ENCODE measurements at regions not wholly inside any gene's neighbourhood (a gene's known extent, or its start where the extent isn't known, plus 50 kb on each side); places are given as distances from the start of the nearest gene placed in this dataset.

DNA sequence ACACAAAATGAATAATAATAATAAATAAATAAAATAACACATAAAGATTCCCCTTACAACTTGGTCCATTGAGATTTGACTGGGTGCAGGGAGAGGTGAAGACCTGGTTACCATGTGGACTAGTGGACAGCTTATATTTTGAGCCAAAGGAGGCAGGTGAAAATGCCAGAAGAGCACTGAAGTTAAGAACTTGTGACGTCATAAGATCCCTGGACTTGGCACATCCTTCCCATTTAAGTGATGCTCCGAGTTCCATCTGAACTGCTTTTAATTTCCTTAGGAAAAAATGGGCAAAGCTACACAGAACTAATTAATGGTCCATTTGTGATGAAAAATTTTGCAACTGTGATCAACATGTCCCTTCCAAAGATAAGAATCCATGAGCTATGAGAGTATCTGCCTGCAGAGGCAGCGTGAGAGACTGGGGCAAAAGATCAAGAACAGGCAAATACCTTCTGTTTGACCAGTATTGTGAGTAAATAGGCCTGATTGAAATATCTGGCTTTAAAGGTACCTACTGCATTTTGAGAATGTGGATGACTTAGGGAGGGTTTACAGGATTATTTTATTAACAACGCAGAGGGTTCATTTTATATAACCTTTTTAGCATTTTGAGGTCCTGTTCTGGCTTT, 101.2 kb upstream of the POT1 start:
- no peak overlapping the region for H3K27ac ChIP-seq
- no peaks in the 10 kb centered on the region for H3K27me3 ChIP-seq
- no peak for DNase-seq
- TF ChIP-seq, protein P1, sequence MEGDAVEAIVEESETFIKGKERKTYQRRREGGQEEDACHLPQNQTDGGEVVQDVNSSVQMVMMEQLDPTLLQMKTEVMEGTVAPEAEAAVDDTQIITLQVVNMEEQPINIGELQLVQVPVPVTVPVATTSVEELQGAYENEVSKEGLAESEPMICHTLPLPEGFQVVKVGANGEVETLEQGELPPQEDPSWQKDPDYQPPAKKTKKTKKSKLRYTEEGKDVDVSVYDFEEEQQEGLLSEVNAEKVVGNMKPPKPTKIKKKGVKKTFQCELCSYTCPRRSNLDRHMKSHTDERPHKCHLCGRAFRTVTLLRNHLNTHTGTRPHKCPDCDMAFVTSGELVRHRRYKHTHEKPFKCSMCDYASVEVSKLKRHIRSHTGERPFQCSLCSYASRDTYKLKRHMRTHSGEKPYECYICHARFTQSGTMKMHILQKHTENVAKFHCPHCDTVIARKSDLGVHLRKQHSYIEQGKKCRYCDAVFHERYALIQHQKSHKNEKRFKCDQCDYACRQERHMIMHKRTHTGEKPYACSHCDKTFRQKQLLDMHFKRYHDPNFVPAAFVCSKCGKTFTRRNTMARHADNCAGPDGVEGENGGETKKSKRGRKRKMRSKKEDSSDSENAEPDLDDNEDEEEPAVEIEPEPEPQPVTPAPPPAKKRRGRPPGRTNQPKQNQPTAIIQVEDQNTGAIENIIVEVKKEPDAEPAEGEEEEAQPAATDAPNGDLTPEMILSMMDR (IDR thresholded peaks at IDR 0.05), result no peak
- TF ChIP-seq POLR2A (IDR thresholded peaks at IDR 0.05), result no peak
- H3K36me3 ChIP-seq, result no peaks in the 10 kb centered on the region
- no peaks in the 10 kb centered on the region for H3K9me3 ChIP-seq
- no peaks in the 10 kb centered on the region for H3K4me1 ChIP-seq
- no peak overlapping the region for H3K4me3 ChIP-seq

DNA sequence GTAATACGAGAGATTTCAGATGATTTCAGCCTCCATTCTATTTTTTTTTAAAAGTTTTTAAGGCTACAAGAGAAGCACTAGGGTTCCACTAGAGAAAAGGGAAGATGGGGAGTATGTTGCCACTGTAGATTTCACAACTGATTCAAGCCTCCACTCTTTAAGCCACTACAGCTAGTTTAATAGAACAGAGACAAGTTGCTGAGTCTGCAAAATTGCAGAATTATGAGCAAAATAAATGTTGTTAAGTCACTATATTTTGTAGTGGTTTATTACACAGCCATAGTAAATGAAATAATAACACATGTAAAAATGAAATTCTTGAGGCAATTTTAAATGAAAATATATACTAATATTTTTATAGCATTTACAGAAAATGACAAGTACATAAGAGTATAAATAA, 96.0 kb upstream of the POT1 start:
- Histone ChIP-seq H3K4me1 (no peaks in the 10 kb centered on the region), H3K27ac (no peak overlapping the region), H3K9me3 (no peaks in the 10 kb centered on the region), H3K4me3 (no peak overlapping the region), H3K27me3 (no peaks in the 10 kb centered on the region), H3K36me3 (no peaks in the 10 kb centered on the region)
- no peak for TF ChIP-seq POLR2A (IDR thresholded peaks at IDR 0.05)
- TF ChIP-seq, protein P1 (IDR thresholded peaks at IDR 0.05), result no peak
- DNase-seq, result no peak

DNA sequence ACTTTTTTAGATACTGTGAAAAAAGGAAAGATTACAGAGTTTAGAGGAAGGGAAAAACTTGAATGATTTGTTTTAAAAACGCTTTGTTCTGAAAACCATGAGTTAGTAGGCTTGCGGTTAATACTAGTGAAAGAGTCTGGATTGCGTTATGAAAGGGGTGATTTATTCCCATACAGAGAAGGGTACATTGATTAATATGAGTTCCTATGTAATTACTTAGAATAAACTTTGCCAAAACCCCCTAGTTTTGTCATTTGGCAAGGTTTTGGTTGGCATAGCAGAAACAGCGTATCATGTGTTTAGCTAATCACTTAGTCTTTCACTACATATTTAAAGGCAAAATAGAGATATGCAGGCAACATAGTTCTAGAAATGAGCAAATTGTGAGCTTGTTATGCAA, 91.2 kb upstream of the POT1 start:
- H3K4me3 ChIP-seq, result no peak overlapping the region
- H3K27me3 ChIP-seq, result no peaks in the 10 kb centered on the region
- H3K9me3 ChIP-seq, result no peaks in the 10 kb centered on the region
- TF ChIP-seq, protein P1 (IDR thresholded peaks at IDR 0.05), result no peak
- TF ChIP-seq POLR2A (IDR thresholded peaks at IDR 0.05), result no peak
- H3K27ac ChIP-seq, result no peak overlapping the region
- no peak for DNase-seq
- H3K4me1 ChIP-seq, result no peaks in the 10 kb centered on the region
- H3K36me3 ChIP-seq, result no peaks in the 10 kb centered on the region

DNA sequence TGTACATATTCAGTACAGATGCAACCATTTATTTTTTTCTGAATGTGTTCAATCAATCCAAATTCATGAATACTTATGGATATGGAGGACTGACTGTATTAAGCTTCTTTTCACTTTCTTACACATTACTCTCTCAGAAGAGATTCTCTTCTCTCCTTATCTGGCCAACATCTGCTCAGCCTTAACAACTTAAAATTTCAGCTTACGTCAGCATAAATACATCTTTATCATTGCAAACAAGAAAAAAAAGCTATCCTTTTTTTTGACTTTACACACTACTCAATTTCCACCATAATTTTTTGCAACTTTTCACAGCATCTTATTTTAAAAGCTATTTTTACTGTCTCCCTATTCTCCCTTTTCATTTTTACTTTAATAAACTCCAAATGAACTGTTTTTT, 80.9 kb upstream of the POT1 start:
- no peaks in the 10 kb centered on the region for H3K9me3 ChIP-seq
- no peaks in the 10 kb centered on the region for H3K4me1 ChIP-seq
- no peak for DNase-seq
- H3K27ac ChIP-seq, result no peak overlapping the region
- H3K36me3 ChIP-seq, result no peaks in the 10 kb centered on the region
- TF ChIP-seq, protein P1 (IDR thresholded peaks at IDR 0.05), result no peak
- no peak for TF ChIP-seq POLR2A (IDR thresholded peaks at IDR 0.05)
- H3K27me3 ChIP-seq, result no peaks in the 10 kb centered on the region
- no peak overlapping the region for H3K4me3 ChIP-seq

DNA sequence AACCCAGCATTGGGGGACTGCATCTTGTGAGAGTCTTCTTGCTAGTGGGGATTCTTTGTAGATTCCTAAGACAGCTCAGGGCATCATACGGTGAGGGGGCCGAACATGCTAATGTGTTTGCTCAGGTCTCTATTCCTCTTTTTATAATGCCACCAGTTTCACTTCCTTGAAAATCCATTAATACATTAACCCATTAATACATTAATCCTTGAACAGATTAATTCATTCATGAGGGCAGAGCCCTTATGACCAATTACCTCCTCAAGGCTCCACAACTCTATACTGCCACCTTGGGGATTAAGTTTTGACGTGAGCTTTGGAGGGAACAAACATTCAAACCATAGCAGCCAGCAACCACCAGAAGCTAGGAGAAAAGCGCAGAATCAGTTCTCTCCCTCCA, 67.2 kb upstream of the POT1 start:
- H3K27me3 ChIP-seq, result no peaks in the 10 kb centered on the region
- H3K4me3 ChIP-seq, result no peak overlapping the region
- no peaks in the 10 kb centered on the region for H3K36me3 ChIP-seq
- no peaks in the 10 kb centered on the region for H3K4me1 ChIP-seq
- no peak for TF ChIP-seq POLR2A (IDR thresholded peaks at IDR 0.05)
- TF ChIP-seq, protein P1 (IDR thresholded peaks at IDR 0.05), result no peak
- DNase-seq, result no peak
- no peaks in the 10 kb centered on the region for H3K9me3 ChIP-seq
- H3K27ac ChIP-seq, result no peak overlapping the region
